OCI-LY7 (cell line): ENCODE measurements at regions not wholly inside any gene's neighbourhood (a gene's known extent, or its start where the extent isn't known, plus 50 kb on each side); places are given as distances from the start of the nearest gene placed in this dataset.

Experiments
- EZH2phosphoT487 ChIP-seq: fragments of 200-600 bp; sonication (generic); IDR thresholded peaks from 2 replicates; pipeline ENCODE4 v1.6.1; 2018; ENCODE audit warnings: low read depth, borderline replicate concordance, mild to moderate bottlenecking, mixed run types, antibody characterized with exemption, low read length, moderate library complexity, mixed read lengths
- TF ChIP-seq, protein P1 (sequence below): fragments of 200-600 bp; sonication (generic); conservative IDR thresholded peaks from 2 replicates; pipeline ENCODE4 v1.5.1; 2014; ENCODE audit warnings: mild to moderate bottlenecking, antibody characterized with exemption, low read length, moderate library complexity, mixed read lengths

DNA sequence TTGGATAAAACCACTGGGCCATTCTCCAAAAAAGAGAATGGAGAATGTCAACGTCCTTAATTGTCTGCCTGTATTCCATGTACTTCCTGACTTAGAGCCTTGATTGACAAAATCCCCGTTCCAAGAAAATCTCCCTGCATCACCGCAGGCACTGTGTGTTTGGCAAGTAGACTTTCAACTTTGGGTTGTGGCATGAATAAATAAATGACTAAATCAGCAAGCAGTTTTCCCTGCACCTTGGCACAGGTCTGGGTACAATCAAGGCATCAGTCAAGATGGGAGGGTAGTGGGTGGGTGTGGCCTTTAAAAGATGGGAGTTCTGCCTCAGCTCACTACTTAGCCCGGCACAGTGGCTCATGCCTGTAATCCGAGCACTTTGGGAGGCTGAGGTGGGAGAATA lies 248.5 kb upstream of the RPL38 start:
- TF ChIP-seq, protein P1, sequence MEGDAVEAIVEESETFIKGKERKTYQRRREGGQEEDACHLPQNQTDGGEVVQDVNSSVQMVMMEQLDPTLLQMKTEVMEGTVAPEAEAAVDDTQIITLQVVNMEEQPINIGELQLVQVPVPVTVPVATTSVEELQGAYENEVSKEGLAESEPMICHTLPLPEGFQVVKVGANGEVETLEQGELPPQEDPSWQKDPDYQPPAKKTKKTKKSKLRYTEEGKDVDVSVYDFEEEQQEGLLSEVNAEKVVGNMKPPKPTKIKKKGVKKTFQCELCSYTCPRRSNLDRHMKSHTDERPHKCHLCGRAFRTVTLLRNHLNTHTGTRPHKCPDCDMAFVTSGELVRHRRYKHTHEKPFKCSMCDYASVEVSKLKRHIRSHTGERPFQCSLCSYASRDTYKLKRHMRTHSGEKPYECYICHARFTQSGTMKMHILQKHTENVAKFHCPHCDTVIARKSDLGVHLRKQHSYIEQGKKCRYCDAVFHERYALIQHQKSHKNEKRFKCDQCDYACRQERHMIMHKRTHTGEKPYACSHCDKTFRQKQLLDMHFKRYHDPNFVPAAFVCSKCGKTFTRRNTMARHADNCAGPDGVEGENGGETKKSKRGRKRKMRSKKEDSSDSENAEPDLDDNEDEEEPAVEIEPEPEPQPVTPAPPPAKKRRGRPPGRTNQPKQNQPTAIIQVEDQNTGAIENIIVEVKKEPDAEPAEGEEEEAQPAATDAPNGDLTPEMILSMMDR: no peak
- no peak for TF ChIP-seq EZH2phosphoT487
